Activated naive CD4-positive, alpha-beta T cell treated with anti-CD3 and anti-CD28 coated beads, Interleukin-2, amount 50 U/mL, for 16 hours (primary cell): ENCODE measurements at regions not wholly inside any gene's neighbourhood (a gene's known extent, or its start where the extent isn't known, plus 50 kb on each side); places are given as distances from the start of the nearest gene placed in this dataset.

Experiments
- DNase-seq: peaks from one replicate; pipeline ENCODE4 v3.0.0-alpha.2; 2020

DNA sequence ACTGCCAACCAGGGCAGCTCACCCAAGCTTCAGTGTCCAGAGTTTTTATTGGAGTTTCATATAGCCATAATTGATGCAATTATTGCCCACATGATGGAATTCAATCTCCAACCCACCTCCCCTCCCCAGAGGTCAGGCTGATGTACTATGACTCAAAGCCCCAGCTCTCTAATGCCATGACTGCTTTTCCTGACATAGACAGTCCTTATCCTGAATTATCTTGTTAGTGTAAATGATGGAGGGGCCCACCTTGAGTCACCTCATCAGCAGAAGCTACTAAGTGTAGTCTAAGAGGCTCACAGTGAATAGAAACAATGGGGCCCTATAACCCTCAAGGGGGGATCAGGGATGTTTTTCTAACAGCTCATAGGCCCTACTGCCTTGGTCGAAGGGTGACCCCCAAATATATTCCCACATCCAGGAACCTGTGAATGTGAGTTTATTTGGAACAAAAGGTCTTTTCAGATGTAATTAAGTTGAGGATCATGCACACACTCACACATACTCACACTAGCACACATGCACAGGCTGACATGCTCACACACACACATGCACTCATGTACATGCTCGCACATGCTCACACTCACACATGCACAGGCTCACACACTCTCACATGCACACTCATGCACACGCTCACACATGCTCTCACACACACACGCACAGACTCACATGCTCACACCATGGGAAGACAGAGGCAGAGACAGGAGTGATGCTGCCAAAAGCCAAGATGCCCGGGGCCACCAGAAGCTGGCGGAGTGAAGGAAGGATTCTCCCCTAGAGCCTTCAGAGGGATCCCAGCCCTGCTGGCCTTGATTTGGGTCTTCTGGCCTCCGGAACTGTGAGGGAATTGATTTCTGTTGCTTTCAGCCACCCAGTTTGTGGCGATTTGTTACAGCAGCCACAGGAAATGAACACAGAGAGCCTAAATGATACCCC, 131.2 kb upstream of the SMAD3 start:
- no peak for DNase-seq

DNA sequence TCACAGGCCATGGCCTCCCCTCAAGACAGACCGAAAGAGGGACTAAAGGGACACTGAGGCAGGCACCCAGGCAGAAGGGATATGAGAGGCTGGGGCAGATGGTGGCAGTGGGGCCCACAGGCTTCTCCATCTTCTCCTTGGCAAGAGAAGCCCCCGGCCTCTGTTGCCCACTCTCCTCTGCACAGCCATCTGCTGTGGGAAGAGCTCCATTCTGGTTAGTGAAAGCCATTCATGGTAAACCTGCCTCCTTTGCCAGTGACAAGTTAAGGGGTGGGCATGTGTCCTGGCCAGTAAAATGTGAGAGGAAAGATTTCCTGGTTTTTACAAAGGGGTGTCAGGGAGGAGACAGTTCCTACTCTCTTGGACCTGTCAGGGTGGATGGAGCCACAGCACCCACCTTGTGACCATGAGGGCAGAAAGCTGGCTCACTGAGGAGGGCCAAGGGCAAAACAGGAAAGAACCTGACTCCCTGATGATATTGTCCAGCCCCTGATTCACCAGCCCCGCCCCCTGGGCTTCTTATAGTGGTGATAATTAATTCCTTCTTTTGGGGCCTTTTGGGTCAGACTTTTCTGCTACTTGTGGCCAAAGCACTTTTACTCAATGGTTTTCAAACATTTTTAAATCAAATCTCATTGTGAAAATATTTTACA, 130.4 kb upstream of the SMAD3 start:
- no peak for DNase-seq

- DNase-seq = no peak
Observed at GRCh38 chr15:66935688-66936087, 129.7 kb upstream of the SMAD3 start.

GRCh38 chr15:66936109-66936860, 129.1 kb upstream of the SMAD3 start:
- DNase-seq = no peak

GRCh38 chr15:66936861-66937582, 128.4 kb upstream of the SMAD3 start:
- DNase-seq = no peak

GRCh38 chr15:66937588-66937987, 127.8 kb upstream of the SMAD3 start:
- DNase-seq = no peak

- no peak for DNase-seq
Observed at GRCh38 chr15:66938114-66938830, 127.1 kb upstream of the SMAD3 start.

DNA sequence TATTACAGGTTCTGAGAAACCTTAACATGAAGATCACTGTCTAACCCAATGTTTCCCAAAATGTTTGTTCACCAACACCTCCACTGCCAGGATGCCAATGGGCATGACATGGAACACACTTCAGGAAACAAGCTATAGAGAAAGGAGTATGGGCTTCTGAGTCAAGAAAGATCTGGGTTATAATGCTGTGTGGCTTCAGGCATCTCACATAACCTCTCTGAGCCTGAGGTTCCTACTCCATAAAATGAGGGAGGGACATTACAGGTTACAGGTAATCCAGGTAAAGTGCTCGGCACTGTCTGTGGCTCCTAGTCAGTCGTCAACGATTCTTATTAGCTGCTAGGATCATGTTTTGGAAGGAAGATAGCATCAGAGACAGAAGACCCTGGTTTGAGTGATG, 126.4 kb upstream of the SMAD3 start:
- DNase-seq = no peak

DNA sequence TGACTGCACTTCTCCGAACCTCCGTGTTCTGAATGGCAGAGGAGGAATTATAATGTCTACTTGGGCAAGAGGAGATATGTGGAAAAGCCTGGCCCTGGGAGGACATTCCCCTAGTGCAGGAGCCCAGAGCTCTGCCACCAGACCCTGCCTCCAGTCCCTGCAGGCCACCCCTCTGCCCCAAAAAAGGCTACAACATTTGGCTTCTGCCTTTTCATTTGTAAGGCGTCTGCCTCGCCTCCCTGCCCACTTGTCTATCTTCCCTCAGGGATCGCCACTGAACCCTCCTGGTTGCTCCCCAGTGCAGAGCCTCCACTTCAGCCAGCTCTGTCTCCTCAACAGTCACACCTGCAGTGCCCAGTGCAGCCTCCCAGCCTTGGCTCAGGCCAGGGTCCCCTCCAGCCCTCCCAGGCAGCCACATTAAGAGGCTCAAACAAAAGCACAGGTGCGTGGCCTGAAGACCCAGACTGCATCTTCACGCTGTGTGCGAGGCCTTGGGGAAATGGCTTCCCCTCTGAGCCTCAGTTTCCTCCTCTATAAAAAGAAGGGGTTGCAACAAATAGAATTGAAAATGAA, 125.9 kb upstream of the SMAD3 start:
- no peak for DNase-seq

- DNase-seq = no peak
Observed at GRCh38 chr15:66940368-66940767, 125.0 kb upstream of the SMAD3 start.

- no peak for DNase-seq
Observed at GRCh38 chr15:66941108-66941711, 124.2 kb upstream of the SMAD3 start.

GRCh38 chr15:66941791-66942190, 123.6 kb upstream of the SMAD3 start:
- no peak for DNase-seq

GRCh38 chr15:66942649-66943390, 122.6 kb upstream of the SMAD3 start:
- no peak for DNase-seq

- DNase-seq = no peak
Observed at GRCh38 chr15:66943456-66944095, 121.8 kb upstream of the SMAD3 start.

DNA sequence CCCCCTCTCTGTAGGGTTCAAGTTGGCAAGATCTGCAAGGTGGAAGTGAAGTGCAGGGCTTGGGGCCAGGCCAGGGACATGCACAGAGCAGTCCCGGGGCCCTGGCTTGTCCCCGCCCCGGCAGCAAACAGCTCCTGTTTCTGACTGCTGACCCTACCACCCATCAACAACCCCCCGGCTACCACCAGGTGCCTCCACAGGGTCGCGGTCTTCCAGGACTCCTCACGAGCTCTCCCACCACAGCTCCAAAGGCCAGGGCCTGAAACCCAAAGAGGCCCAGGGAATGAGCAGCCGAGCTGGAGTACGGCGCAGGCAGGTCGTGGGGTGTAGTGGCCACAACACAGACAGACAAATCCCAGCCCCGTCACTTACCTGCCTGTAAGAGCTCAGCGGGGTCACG, 121.3 kb upstream of the SMAD3 start:
- DNase-seq = no peak

GRCh38 chr15:66945286-66945685, 120.1 kb upstream of the SMAD3 start:
- no peak for DNase-seq

DNA sequence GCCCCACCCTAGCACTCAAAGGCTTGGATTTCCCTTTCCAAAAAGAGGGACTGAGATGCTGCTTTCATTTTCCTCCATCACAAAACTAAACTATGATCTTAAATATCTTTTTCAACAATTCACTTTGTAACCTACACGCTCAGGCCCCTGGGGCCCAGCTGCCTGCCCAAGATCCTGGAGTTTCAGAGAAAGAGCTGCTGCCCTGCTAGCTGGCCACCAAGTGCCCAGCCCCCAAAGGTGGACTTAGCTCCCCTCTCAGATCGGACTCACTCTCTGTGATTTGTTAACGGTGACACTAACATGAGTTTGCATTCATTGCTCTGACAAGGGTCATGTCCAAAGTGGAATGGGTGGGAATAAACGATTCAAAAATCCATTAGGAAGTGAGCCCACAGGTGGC, 119.6 kb upstream of the SMAD3 start:
- no peak for DNase-seq

DNA sequence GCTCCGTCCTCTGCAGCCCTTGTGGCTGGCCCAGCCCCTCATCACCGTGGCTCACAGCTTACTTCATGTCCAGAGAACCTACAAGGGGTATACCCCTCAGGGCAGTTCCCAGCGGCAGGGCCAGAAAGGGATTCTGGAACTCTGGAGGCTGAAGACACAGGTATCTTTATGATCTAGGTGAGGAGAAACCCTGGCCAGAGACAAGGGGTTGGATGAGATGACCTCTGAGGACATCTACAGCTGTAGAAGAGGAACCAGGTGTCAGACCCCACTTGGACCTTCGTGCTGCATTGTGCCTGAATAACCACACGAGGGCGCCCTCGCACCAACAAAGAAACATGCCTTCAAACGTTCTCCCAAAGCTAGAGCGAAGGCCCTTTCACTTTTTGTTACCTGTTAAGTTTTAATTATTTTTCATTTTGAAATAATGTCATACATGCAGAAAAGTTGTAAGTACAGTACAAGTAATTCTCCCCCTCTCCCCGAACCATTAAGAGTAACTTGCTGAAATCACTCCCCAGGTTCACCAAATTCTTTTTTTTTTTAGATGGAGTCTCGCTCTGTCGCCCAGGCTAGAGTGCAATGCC, 118.7 kb upstream of the SMAD3 start:
- DNase-seq = peak; percentile 67

- no peak for DNase-seq
Observed at GRCh38 chr15:66947471-66947870, 117.9 kb upstream of the SMAD3 start.

DNA sequence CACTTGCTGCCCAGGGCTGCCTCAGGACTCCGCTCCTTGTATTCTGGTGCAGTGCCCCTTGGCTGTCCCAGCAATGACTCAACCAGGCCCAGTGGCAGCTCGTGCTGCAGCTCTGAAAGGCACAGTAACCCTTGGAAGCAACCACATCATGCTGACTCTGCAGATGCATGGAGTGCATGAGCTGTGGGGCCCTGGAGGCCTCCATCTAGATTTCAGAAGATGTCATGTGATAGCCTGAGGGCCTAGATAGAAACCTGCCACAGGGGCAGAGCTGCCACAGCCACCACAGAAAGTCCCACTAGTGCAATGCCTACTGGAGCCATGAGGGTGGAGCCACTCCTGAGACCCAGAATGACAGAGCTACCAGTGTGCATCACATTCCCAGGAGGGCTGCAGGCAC, 117.1 kb upstream of the SMAD3 start:
- no peak for DNase-seq
